ENCODE measurements at regions not wholly inside any gene's neighbourhood (a gene's known extent, or its start where the extent isn't known, plus 50 kb on each side); places are given as distances from the start of the nearest gene placed in this dataset.

GRCh38 chr6:18674346-18674745, 287.2 kb downstream of the RNF144B start:
- no peak for DNase-seq

- no peak for DNase-seq
Measured at GRCh38 chr6:18675881-18676280, 288.7 kb downstream of the RNF144B start.

DNA sequence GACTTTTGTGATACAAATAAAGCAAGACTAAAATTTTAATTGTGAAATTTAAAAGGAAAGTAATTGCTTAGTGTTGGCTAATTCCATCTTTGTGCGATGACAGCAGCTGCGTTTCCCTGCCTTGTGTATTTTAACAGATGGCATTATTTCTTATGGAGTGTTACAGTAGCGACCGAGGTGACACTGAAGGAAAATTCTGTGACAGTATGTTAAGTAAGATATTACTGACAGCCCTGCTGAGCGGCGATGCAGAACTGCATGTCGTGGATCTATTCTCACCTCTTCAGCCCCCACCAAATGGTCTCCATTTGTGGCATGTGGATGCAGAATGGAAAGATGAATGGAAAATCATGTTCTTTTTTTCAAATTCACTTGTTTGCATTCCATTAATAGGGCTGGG, 289.4 kb downstream of the RNF144B start:
- DNase-seq: no peak

- no peak for DNase-seq
Measured at GRCh38 chr6:18680842-18681241, 293.7 kb downstream of the RNF144B start.

DNA sequence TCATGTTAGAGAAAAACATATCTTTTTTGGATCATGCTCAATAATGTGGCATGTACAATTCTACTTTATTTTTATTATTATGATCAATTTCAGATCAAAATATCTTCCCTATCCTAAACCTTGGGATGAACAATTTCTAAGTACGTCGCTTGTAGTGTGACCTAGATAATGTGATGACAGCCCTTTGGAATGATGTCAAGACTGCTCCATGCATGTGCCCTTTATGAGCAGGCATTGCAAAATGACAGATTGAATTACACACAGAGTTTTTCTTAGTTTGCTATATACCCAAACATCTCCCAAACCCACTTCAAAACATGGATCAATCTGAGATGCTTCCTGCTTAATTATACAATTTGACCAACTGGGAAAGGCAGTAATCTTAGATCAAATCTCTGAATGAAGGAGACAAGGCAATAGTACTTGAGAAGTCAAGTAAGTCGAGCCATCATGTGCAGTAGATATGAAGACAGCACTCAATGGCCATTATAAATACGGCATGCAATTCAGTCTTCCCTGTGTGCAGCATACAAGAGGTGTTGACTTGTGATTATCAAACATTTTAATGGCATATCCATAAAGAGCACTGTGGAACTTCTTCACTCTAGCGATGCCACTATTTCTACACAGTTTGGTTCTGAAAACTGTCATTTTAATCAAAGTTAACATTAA, 294.8 kb downstream of the RNF144B start:
- no peak for DNase-seq

- DNase-seq: no peak
Measured at GRCh38 chr6:18684343-18684742, 297.2 kb downstream of the RNF144B start.

- DNase-seq: no peak
Measured at GRCh38 chr6:18692929-18693685, 306.0 kb downstream of the RNF144B start.

GRCh38 chr6:18693881-18694280, 306.7 kb downstream of the RNF144B start:
- no peak for DNase-seq

DNA sequence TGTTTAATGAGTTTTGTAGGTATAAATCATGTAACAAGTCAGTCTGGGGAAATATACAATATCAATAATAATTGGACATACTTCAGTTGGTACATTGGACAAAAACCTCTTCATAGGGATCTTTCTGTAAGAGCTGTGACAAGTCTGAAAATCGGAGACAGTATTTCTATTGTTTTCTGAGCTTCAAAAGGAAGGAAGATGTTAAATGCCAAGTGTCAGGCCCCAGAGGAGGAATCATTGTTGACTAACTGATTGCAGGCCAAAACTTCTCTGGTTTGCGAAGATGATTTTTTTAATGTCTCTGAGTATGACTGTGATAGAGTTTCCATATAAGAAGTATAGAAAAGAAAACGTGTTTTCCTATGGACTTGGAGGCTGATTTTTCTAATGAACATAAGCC, 316.4 kb downstream of the RNF144B start:
- DNase-seq: no peak

DNA sequence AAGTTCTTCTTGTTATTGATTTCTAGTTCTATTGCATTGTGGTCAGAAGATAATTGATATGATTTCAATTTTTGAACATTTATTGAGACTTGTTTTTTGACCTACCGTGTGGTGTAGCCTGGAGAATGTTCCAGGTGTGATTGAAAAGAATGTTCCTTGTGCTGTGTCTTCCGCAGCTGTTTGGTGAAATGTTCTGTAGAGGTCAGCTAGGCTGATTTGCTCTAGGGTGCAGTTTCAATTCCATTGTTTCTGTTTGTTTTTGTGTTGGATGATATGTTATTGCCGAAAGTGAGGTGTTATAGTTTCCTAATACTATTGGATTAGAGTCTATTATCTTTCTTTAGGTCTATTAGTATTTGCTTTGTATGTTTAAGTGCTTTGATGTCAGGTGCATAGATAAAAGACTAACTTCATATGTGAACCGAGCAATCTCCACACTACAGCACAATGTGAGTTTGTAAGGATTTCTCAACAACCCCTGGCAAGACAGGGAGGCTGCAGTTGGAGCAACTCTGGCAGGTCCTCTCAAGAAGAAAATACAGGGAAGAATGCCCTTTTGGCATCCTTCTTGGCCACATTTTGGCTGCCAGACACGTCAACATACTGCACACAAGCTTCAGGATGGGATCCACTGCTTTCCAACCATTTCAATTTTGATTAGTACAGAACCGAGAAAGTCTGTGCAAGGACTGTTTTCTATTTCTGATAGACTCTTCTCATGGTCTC, 320.7 kb downstream of the RNF144B start:
- no peak for DNase-seq

GRCh38 chr6:18712595-18712994, 325.4 kb downstream of the RNF144B start:
- no peak for DNase-seq

- DNase-seq: no peak
Measured at GRCh38 chr6:18720075-18720474, 332.9 kb downstream of the RNF144B start.

DNA sequence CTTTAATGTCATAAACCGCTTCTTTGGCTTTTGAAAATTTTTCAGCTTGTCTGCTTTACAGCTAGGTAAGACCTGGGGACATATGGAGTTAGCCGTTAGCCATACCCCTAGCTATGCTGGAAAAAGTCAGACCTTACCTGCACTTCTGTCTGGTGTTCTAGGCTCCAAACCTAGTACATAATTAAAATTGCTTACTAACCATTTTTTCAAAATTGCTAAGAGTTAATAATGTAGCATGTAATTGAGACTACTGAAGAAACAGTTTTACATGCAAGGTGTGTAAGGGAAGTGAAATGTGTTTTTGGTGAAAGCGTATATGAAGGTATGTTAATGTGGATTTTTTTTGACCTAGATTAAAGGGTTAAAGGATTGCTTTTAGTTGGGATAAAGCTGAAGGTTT, 336.9 kb downstream of the RNF144B start:
- no peak for DNase-seq

- no peak for DNase-seq
Measured at GRCh38 chr6:18725449-18725848, 338.3 kb downstream of the RNF144B start.

GRCh38 chr6:18733921-18734550, 346.9 kb downstream of the RNF144B start:
- no peak for DNase-seq

DNA sequence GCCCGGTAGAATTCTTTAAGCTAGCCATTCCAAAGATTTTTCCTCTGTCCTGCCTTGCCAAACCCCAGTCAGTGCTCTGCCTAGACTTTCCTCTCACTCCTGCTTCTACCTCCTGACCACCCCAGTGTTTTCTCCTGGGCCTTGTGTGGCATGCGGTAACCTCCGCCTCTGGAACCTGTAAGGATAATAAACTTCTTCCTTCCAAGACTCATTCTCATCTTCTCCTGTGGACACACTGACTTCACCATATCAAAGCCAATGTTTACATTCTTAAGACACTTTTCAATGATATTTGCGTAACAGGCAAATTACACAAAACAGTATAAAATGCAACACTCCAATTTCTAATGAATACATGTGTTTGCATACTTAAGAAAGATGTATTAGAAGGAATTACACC, 354.6 kb downstream of the RNF144B start:
- DNase-seq: no peak

GRCh38 chr6:18742406-18742805, 355.3 kb downstream of the RNF144B start:
- DNase-seq: no peak

- DNase-seq: no peak
Measured at GRCh38 chr6:18746727-18747126, 359.6 kb downstream of the RNF144B start.

DNA sequence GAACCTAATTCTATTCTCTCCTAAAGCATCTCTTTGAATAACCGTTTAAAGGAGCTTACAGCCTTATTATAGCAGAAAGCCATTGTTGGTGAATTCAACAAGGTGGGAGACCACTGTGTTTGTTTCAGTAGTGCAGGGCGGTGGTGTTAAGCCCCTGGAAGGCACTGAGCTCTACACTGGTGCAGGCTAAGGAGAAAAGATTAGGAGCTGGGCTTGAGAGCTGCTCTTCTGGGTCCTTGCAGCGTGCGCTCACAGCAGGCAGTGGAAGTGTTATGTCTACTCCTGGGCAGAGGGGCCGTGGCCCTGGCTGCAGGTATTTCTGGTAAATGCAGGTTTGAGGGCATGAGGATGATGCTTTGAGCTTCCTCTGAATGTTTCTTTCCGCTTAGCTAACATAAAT, 361.2 kb downstream of the RNF144B start:
- DNase-seq: no peak

GRCh38 chr6:18752278-18753068, 365.3 kb downstream of the RNF144B start:
- DNase-seq: no peak

- DNase-seq: no peak
Measured at GRCh38 chr6:18753076-18753475, 365.9 kb downstream of the RNF144B start.

GRCh38 chr6:18763086-18763485, 375.9 kb downstream of the RNF144B start:
- no peak for DNase-seq
